ENCODE measurements at regions not wholly inside any gene's neighbourhood (a gene's known extent, or its start where the extent isn't known, plus 50 kb on each side); places are given as distances from the start of the nearest gene placed in this dataset.

- no peak for DNase-seq
- H3K27ac ChIP-seq (ENCODE audit: low read depth in 1 of 2, low read length in 2 of 2): no peak overlapping the region
- no peak overlapping the region for H3K4me3 ChIP-seq (ENCODE audit: low read length in 2 of 2)
- ATAC-seq (ENCODE audit: low FRiP score): no peak
- H3K9me3 ChIP-seq (ENCODE audit: control insufficient read depth, low read length): no peaks in the 10 kb centered on the region
- 16% methylated on average over 1 of the region's 1 CpG for WGBS, 2 donors
- H3K4me1 ChIP-seq (ENCODE audit: control insufficient read depth in 1 of 2, insufficient read depth in 2 of 2, low read length in 2 of 2): peaks cover 0 to under 1% of the 10 kb centered on the region in 2 donors
- intact Hi-C loops (cut with DNase I): no loop called here
- H3K36me3 ChIP-seq (ENCODE audit: control insufficient read depth in 1 of 2, insufficient read depth in 2 of 2, low read length in 1 of 2): no peaks in the 10 kb centered on the region
- no peaks in the 10 kb centered on the region for H3K27me3 ChIP-seq (ENCODE audit: control insufficient read depth in 1 of 2, insufficient read depth in 2 of 2, low read length in 1 of 2)
These were observed 989.0 kb downstream of the TBL1XR1 start for GRCh38 chr3:176208283-176208682.

GRCh38 chr3:176206809-176207208, 990.5 kb downstream of the TBL1XR1 start:
- H3K9me3 ChIP-seq (ENCODE audit: control insufficient read depth, low read length): no peaks in the 10 kb centered on the region
- no peak overlapping the region for H3K27ac ChIP-seq (ENCODE audit: low read depth in 1 of 2, low read length in 2 of 2)
- DNase-seq: no peak

GRCh38 chr3:176202652-176203051, 994.6 kb downstream of the TBL1XR1 start:
- no peaks in the 10 kb centered on the region for H3K36me3 ChIP-seq (ENCODE audit: control insufficient read depth in 1 of 2, insufficient read depth in 2 of 2, low read length in 1 of 2)
- no peak overlapping the region for H3K27ac ChIP-seq (ENCODE audit: low read depth in 1 of 2, low read length in 2 of 2)
- DNase-seq (no peak), ATAC-seq (ENCODE audit: low FRiP score) (no peak)
- no peaks in the 10 kb centered on the region for H3K27me3 ChIP-seq (ENCODE audit: control insufficient read depth in 1 of 2, insufficient read depth in 2 of 2, low read length in 1 of 2)
- 82% methylated on average over 2 of the region's 2 CpGs for WGBS, 2 donors
- peaks cover 0 to 2% of the 10 kb centered on the region in 2 donors for H3K4me1 ChIP-seq (ENCODE audit: control insufficient read depth in 1 of 2, insufficient read depth in 2 of 2, low read length in 2 of 2)
- H3K4me3 ChIP-seq (ENCODE audit: low read length in 2 of 2): no peak overlapping the region
- intact Hi-C loops (cut with DNase I): no loop called here
- no peaks in the 10 kb centered on the region for H3K9me3 ChIP-seq (ENCODE audit: control insufficient read depth, low read length)

More at GRCh38 chr3:176206809-176207208, 990.5 kb downstream of the TBL1XR1 start:
- no peak for ATAC-seq (ENCODE audit: low FRiP score)
- Histone ChIP-seq H3K27me3 (ENCODE audit: control insufficient read depth in 1 of 2, insufficient read depth in 2 of 2, low read length in 1 of 2) (no peaks in the 10 kb centered on the region), H3K4me1 (ENCODE audit: control insufficient read depth in 1 of 2, insufficient read depth in 2 of 2, low read length in 2 of 2) (peaks cover 0 to 2% of the 10 kb centered on the region in 2 donors), H3K4me3 (ENCODE audit: low read length in 2 of 2) (no peak overlapping the region), H3K36me3 (ENCODE audit: control insufficient read depth in 1 of 2, insufficient read depth in 2 of 2, low read length in 1 of 2) (no peaks in the 10 kb centered on the region)
- WGBS, 2 donors: 97 to 98% methylated on average over 2 of the region's 2 CpGs
- intact Hi-C loops (cut with DNase I): no loop called here

DNA sequence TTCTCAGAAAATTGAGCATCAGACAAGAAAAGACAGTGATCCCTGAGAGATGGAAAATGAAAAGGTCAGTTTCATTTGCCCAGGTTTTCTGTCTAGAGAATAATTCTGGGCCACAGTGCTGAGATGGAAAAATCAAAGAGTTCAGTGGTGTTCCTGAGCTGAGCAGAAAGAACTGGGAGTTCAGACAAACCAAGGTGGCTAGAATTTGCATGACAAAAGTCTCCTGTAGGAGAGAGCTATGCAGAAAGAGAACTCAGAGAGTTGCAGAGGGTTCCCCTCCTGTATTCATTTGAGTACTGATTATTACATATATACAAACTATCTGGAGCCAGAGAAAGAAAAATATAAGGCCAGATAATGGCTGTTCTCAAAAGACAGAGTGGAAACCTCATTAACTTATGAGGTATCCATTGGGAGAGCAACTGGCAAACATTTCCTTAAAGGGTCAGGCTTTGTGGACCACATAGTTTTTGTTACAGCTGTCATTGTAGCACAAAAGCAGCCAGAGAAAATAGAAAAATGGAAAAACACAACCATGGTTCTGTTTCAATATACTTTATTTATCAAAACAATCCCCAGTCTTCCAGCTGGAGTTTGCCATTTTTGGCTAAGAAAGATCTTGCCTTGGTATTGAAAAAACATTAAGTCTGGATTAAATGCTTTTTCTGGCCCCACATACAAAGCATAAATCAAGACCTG, 1004.1 kb downstream of the TBL1XR1 start:
- peak; percentile 33 for ATAC-seq (ENCODE audit: low FRiP score)
- DNase-seq: no peak
- Histone ChIP-seq H3K27ac (ENCODE audit: low read depth in 1 of 2, low read length in 2 of 2) (peak overlapping the region; percentile 57 to 79), H3K36me3 (ENCODE audit: control insufficient read depth in 1 of 2, insufficient read depth in 2 of 2, low read length in 1 of 2) (no peaks in the 10 kb centered on the region), H3K4me3 (ENCODE audit: low read length in 2 of 2) (no peak overlapping the region), H3K4me1 (ENCODE audit: control insufficient read depth in 1 of 2, insufficient read depth in 2 of 2, low read length in 2 of 2) (no peaks in the 10 kb centered on the region), H3K9me3 (ENCODE audit: control insufficient read depth, low read length) (peaks cover 2% of the 10 kb centered on the region), H3K27me3 (ENCODE audit: control insufficient read depth in 1 of 2, insufficient read depth in 2 of 2, low read length in 1 of 2) (no peaks in the 10 kb centered on the region)
- intact Hi-C loops (cut with DNase I): no loop called here

- Histone ChIP-seq H3K9me3 (ENCODE audit: control insufficient read depth, low read length) (no peaks in the 10 kb centered on the region), H3K4me3 (ENCODE audit: low read length in 2 of 2) (no peak overlapping the region), H3K36me3 (ENCODE audit: control insufficient read depth in 1 of 2, insufficient read depth in 2 of 2, low read length in 1 of 2) (no peaks in the 10 kb centered on the region), H3K4me1 (ENCODE audit: control insufficient read depth in 1 of 2, insufficient read depth in 2 of 2, low read length in 2 of 2) (no peaks in the 10 kb centered on the region), H3K27me3 (ENCODE audit: control insufficient read depth in 1 of 2, insufficient read depth in 2 of 2, low read length in 1 of 2) (no peaks in the 10 kb centered on the region), H3K27ac (ENCODE audit: low read depth in 1 of 2, low read length in 2 of 2) (no peak overlapping the region)
- no peak for DNase-seq
- intact Hi-C loops (cut with DNase I): no loop called here
- no peak for ATAC-seq (ENCODE audit: low FRiP score)
These were observed 1006.5 kb downstream of the TBL1XR1 start for GRCh38 chr3:176190755-176191154.

- Histone ChIP-seq H3K4me1 (ENCODE audit: control insufficient read depth in 1 of 2, insufficient read depth in 2 of 2, low read length in 2 of 2) (no peaks in the 10 kb centered on the region), H3K27ac (ENCODE audit: low read depth in 1 of 2, low read length in 2 of 2) (no peak overlapping the region), H3K9me3 (ENCODE audit: control insufficient read depth, low read length) (no peaks in the 10 kb centered on the region), H3K36me3 (ENCODE audit: control insufficient read depth in 1 of 2, insufficient read depth in 2 of 2, low read length in 1 of 2) (no peaks in the 10 kb centered on the region), H3K4me3 (ENCODE audit: low read length in 2 of 2) (no peak overlapping the region), H3K27me3 (ENCODE audit: control insufficient read depth in 1 of 2, insufficient read depth in 2 of 2, low read length in 1 of 2) (no peaks in the 10 kb centered on the region)
- WGBS, 2 donors: 67 to 89% methylated on average over 1 of the region's 1 CpG
- intact Hi-C loops (cut with DNase I): no loop called here
- no peak for DNase-seq
- no peak for ATAC-seq (ENCODE audit: low FRiP score)
These were observed 1014.1 kb downstream of the TBL1XR1 start for GRCh38 chr3:176183181-176183580.

DNA sequence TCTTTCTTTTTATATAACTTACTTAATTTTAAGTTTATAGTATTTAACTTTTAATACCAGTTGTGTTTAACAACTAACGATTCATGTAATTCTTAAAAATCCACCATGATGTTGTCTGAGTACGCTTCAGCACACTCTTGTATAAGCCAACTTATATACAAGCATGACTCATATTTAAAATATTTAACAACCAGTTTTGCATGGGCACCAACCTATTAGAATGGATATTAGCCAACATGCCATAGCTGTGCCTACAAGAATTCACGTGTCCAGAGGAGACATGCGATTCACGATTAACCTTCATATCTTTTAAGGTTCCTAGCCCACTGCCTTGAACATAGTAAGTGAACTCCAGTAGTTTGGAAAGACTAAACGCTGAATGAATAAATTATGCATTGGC, 1023.2 kb downstream of the TBL1XR1 start:
- Histone ChIP-seq H3K27me3 (ENCODE audit: control insufficient read depth in 1 of 2, insufficient read depth in 2 of 2, low read length in 1 of 2) (no peaks in the 10 kb centered on the region), H3K4me3 (ENCODE audit: low read length in 2 of 2) (no peak overlapping the region), H3K9me3 (ENCODE audit: control insufficient read depth, low read length) (no peaks in the 10 kb centered on the region), H3K27ac (ENCODE audit: low read depth in 1 of 2, low read length in 2 of 2) (no peak overlapping the region), H3K36me3 (ENCODE audit: control insufficient read depth in 1 of 2, insufficient read depth in 2 of 2, low read length in 1 of 2) (peaks cover 0 to 2% of the 10 kb centered on the region in 2 donors), H3K4me1 (ENCODE audit: control insufficient read depth in 1 of 2, insufficient read depth in 2 of 2, low read length in 2 of 2) (peaks cover 0 to 1% of the 10 kb centered on the region in 2 donors)
- 95 to 97% methylated on average over 6 of the region's 6 CpGs for WGBS, 2 donors
- intact Hi-C loops (cut with DNase I): no loop called here
- DNase-seq (no peak), ATAC-seq (ENCODE audit: low FRiP score) (no peak)

GRCh38 chr3:176172492-176172891, 1024.8 kb downstream of the TBL1XR1 start:
- ATAC-seq (ENCODE audit: low FRiP score): no peak
- 99 to 100% methylated on average over 1 of the region's 1 CpG for WGBS, 2 donors
- H3K27ac ChIP-seq (ENCODE audit: low read depth in 1 of 2, low read length in 2 of 2): no peak overlapping the region
- H3K4me3 ChIP-seq (ENCODE audit: low read length in 2 of 2): no peak overlapping the region
- H3K27me3 ChIP-seq (ENCODE audit: control insufficient read depth in 1 of 2, insufficient read depth in 2 of 2, low read length in 1 of 2): no peaks in the 10 kb centered on the region
- no peaks in the 10 kb centered on the region for H3K36me3 ChIP-seq (ENCODE audit: control insufficient read depth in 1 of 2, insufficient read depth in 2 of 2, low read length in 1 of 2)
- no peaks in the 10 kb centered on the region for H3K9me3 ChIP-seq (ENCODE audit: control insufficient read depth, low read length)
- intact Hi-C loops (cut with DNase I): no loop called here
- no peaks in the 10 kb centered on the region for H3K4me1 ChIP-seq (ENCODE audit: control insufficient read depth in 1 of 2, insufficient read depth in 2 of 2, low read length in 2 of 2)
- DNase-seq: no peak

DNA sequence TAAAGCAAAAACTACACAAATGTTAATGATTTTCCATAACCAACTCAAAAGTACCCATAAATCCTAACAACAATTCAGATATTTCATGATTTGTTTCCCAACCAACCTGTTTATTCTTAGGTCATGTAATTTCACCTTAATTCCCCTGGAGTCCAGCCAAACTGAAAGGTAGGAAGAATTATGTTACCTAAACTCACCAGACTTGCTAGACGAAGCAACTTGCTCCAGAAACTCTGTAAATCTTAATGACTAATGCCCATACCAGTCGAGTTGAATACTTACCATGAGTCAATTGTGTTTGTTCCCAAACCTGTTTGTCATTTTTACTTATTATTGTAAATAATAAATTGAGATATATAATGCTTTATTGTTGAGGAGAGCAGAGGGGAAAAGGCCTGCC, 1030.0 kb downstream of the TBL1XR1 start:
- Histone ChIP-seq H3K27ac (ENCODE audit: low read depth in 1 of 2, low read length in 2 of 2) (no peak overlapping the region), H3K36me3 (ENCODE audit: control insufficient read depth in 1 of 2, insufficient read depth in 2 of 2, low read length in 1 of 2) (no peaks in the 10 kb centered on the region), H3K4me1 (ENCODE audit: control insufficient read depth in 1 of 2, insufficient read depth in 2 of 2, low read length in 2 of 2) (no peaks in the 10 kb centered on the region), H3K9me3 (ENCODE audit: control insufficient read depth, low read length) (no peaks in the 10 kb centered on the region), H3K4me3 (ENCODE audit: low read length in 2 of 2) (no peak overlapping the region), H3K27me3 (ENCODE audit: control insufficient read depth in 1 of 2, insufficient read depth in 2 of 2, low read length in 1 of 2) (no peaks in the 10 kb centered on the region)
- WGBS, 2 donors: 65 to 70% methylated on average over 2 of the region's 2 CpGs
- ATAC-seq (ENCODE audit: low FRiP score) (no peak), DNase-seq (no peak)
- intact Hi-C loops (cut with DNase I): no loop called here

Data from aorta (tissue), 5 donors.